A549 (cell line): ENCODE measurements at regions not wholly inside any gene's neighbourhood (a gene's known extent, or its start where the extent isn't known, plus 50 kb on each side); places are given as distances from the start of the nearest gene placed in this dataset.
"Not testable (repeated sequence)": the region's sequence is repeated elsewhere in the genome, so short reads cannot be mapped to it uniquely, and the experiment has no call there.

Experiments
- ATAC-seq, 2 experiments: fragments of 200-7000 bp in 1 of 2; fragments of >200 bp in 1 of 2; cut with Nextera tagmentation in 1 of 2; cut with Tn5 transposase in 1 of 2; 3 replicates each; pipeline versions ENCODE4 v1.8.0 to v1.9.1; 2018 to 2020; ENCODE audit warnings: mild to moderate bottlenecking in 1 of 2, moderate library complexity in 1 of 2
- CTCF ChIA-PET: fragments of 300-600 bp; sonication (Branson Sonifier 250); formaldehyde crosslinking; extraction: SDS; loops from one replicate; lab custom pipeline; 2021; ENCODE audit warnings: antibody characterized with exemption, inconsistent platforms; lab: Yijun Ruan, JAX
- POLR2A ChIA-PET: fragments of 350-600 bp; formaldehyde crosslinking; extraction: SDS; loops from one replicate; lab custom pipeline; 2021; ENCODE audit warnings: antibody characterized with exemption, inconsistent platforms; lab: Yijun Ruan, JAX
- DNase-seq, 2 experiments: peaks; one replicate each; pipeline versions ENCODE4 v3.0.0 to v3.0.0-alpha.2; 2011 to 2016; ENCODE audit warnings: low read depth in 1 of 2, low spot score in 1 of 2
- FAIRE-seq: peaks from 2 replicates; lab custom pipeline; 2011; peaks lifted over from hg19 to GRCh38; lab: Jason Lieb, UNC
- H3K27ac ChIP-seq, 2 experiments: fragments of >200 bp; sonication (Bioruptor Twin); formaldehyde crosslinking; 3 replicates each; pipeline ENCODE4 v1.5.1; 2016 to 2017
- H3K4me1 ChIP-seq: fragments of >200 bp; sonication (Bioruptor Twin); formaldehyde crosslinking; 3 replicates; pipeline ENCODE4 v1.6.1; 2016
- H3K4me2 ChIP-seq: fragments of >200 bp; sonication (Bioruptor Twin); formaldehyde crosslinking; 3 replicates; pipeline ENCODE4 v1.6.1; 2016
- H3K4me3 ChIP-seq: fragments of >200 bp; sonication (Bioruptor Twin); formaldehyde crosslinking; 3 replicates; pipeline ENCODE4 v1.5.1; 2016
- H3K9me3 ChIP-seq: fragments of >200 bp; sonication (Bioruptor Twin); formaldehyde crosslinking; 3 replicates; pipeline ENCODE4 v1.6.1; 2016
- ATOH8 ChIP-seq: fragments of 250-450 bp; sonication (Bioruptor Pico); IDR thresholded peaks from 2 replicates; pipeline ENCODE4 v1.5.0; 2020; ENCODE audit warnings: low read depth, mild to moderate bottlenecking, moderate library complexity
- BHLHE40 ChIP-seq: IDR thresholded peaks from 2 replicates; pipeline ENCODE4 v1.6.1; 2012; ENCODE audit warnings: low read depth, low read length, inconsistent platforms
- CBX8 ChIP-seq: fragments of 200-600 bp; sonication (generic); IDR thresholded peaks from 2 replicates; pipeline ENCODE4 v1.6.1; 2016
- EHMT2 ChIP-seq: fragments of 200-600 bp; sonication (generic); IDR thresholded peaks from 2 replicates; pipeline ENCODE4 v1.6.1; 2016; ENCODE audit warnings: antibody characterized with exemption, low read depth, mild to moderate bottlenecking, moderate library complexity
- EP300 ChIP-seq, 2 experiments: fragments of >200 bp; sonication (Bioruptor Twin); formaldehyde crosslinking; IDR thresholded peaks; 2 replicates in 1 of 2; 3 replicates in 1 of 2; pipeline ENCODE4 v1.6.1; 2016 to 2017
- ESRRA ChIP-seq: fragments of 150-350 bp; IDR thresholded peaks from 2 replicates; pipeline ENCODE4 v1.6.1; 2014; ENCODE audit warnings: mild to moderate bottlenecking, low read length, borderline replicate concordance
- FOSL2 ChIP-seq, 2 experiments: fragments of 450-650 bp in 1 of 2; fragments of >200 bp in 1 of 2; sonication (Bioruptor Twin) in 1 of 2; formaldehyde crosslinking; IDR thresholded peaks; 2 replicates each; pipeline versions ENCODE4 v1.5.0 to v1.6.1; 2016 to 2020; ENCODE audit warnings: mild to moderate bottlenecking in 1 of 2, moderate library complexity in 1 of 2
- HDAC2 ChIP-seq: fragments of 200-600 bp; sonication (generic); IDR thresholded peaks from 2 replicates; pipeline ENCODE4 v1.6.1; 2016
- MAFK ChIP-seq: fragments of 450-650 bp; IDR thresholded peaks from 2 replicates; pipeline ENCODE4 v1.6.1; 2014; ENCODE audit not compliant: partially characterized antibody
- NR3C1 ChIP-seq: fragments of >200 bp; sonication (Bioruptor Twin); formaldehyde crosslinking; IDR thresholded peaks from 3 replicates; pipeline ENCODE4 v1.6.1; 2017
- POLR2A ChIP-seq: IDR thresholded peaks from 2 replicates; pipeline ENCODE4 v1.6.1; 2012; ENCODE audit warnings: mild to moderate bottlenecking, low read length
- RAD21 ChIP-seq, 2 experiments: fragments of >200 bp in 1 of 2; sonication (Bioruptor Twin) in 1 of 2; formaldehyde crosslinking in 1 of 2; IDR thresholded peaks in 1 of 2; conservative IDR thresholded peaks in 1 of 2; 2 replicates in 1 of 2; 3 replicates in 1 of 2; pipeline ENCODE4 v1.6.1; 2012 to 2018; ENCODE audit warnings: inconsistent platforms in 1 of 2
- RARB ChIP-seq: fragments of 250-450 bp; sonication (Bioruptor Pico); IDR thresholded peaks from 2 replicates; pipeline ENCODE4 v1.8.0; 2021; ENCODE audit warnings: mild to moderate bottlenecking, moderate library complexity
- SREBF2 ChIP-seq: fragments of 450-650 bp; IDR thresholded peaks from 2 replicates; pipeline ENCODE4 v1.6.1; 2014; ENCODE audit warnings: mild to moderate bottlenecking, moderate library complexity
- TFCP2L1 ChIP-seq: fragments of 250-450 bp; sonication (Bioruptor Pico); IDR thresholded peaks from 2 replicates; pipeline ENCODE4 v1.5.0; 2021; ENCODE audit warnings: mild to moderate bottlenecking
- USF2 ChIP-seq: fragments of 450-650 bp; IDR thresholded peaks from 2 replicates; pipeline ENCODE4 v1.6.1; 2014; ENCODE audit warnings: antibody characterized with exemption
- ZC3H11A ChIP-seq: fragments of 450-650 bp; IDR thresholded peaks from 2 replicates; pipeline ENCODE4 v1.6.1; 2014; ENCODE audit warnings: antibody characterized with exemption, mild to moderate bottlenecking
- ZFP36 ChIP-seq: fragments of 450-650 bp; IDR thresholded peaks from 2 replicates; pipeline ENCODE4 v1.6.1; 2014; ENCODE audit warnings: borderline replicate concordance; ENCODE audit not compliant: partially characterized antibody
- WGBS: methylation state at CpG from one replicate; pipeline ENCODE4 v1.1.6; 2017; ENCODE audit errors: missing lambda C conversion rate; 5-methylcytosine and 5-hydroxymethylcytosine counted together
- TF ChIP-seq, protein P1 (sequence below): fragments of 200-600 bp; sonication (generic); IDR thresholded peaks from 2 replicates; pipeline ENCODE4 v1.6.1; 2016; ENCODE audit warnings: antibody characterized with exemption, mild to moderate bottlenecking, moderate library complexity
- TF ChIP-seq, protein P2 (sequence below): IDR thresholded peaks from 2 replicates; pipeline ENCODE4 v1.6.1; 2012
- TF ChIP-seq, protein P3 (sequence below): IDR thresholded peaks from 2 replicates; pipeline ENCODE4 v1.6.1; 2012
- TF ChIP-seq, protein P4 (sequence below): fragments of 250-450 bp; sonication (Bioruptor Pico); IDR thresholded peaks from 2 replicates; pipeline ENCODE4 v1.5.0; 2021; ENCODE audit warnings: mild to moderate bottlenecking, moderate library complexity, borderline replicate concordance

DNA sequence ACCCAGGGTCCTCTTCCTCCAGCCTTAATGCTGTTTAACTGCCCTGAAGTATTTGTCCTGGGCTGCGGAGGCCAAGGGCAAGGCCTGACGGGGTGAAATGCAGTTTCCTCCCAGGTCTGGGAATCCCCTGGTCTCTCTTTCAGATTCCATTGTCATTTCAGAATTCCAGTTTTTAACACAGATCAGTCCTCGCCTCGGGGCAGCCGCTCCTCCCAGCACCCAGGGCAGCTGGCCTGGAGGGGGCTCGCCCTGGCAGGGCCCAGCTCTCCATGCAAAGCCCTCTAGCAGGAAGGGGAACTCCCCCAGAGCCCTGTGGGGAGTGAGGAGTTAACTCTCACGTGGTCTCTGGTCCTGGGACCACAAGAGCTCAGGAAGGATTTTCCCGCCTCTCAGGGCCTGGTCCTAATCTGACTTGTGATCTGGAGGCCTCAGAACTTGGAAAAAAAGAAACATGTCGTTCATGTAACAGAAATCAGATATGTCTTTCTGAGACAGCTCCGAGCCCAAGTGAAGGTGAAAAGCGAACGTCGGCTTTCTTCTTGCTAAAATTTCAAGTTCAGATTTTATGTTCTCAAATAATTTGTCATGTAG lies 265.6 kb upstream of the SFSWAP start:
- no peak overlapping the region for H3K4me3 ChIP-seq
- H3K4me2 ChIP-seq, result no peak overlapping the region
- TF ChIP-seq ESRRA, result no peak
- TF ChIP-seq SREBF2, result no peak
- no peak for TF ChIP-seq RARB (CRISPR knock-in tag)
- TF ChIP-seq TFCP2L1 (CRISPR knock-in tag), result no peak
- no peak for TF ChIP-seq CBX8
- no peak for TF ChIP-seq POLR2A
- TF ChIP-seq NR3C1, result no peak
- no peak for TF ChIP-seq EHMT2
- TF ChIP-seq, protein P1, sequence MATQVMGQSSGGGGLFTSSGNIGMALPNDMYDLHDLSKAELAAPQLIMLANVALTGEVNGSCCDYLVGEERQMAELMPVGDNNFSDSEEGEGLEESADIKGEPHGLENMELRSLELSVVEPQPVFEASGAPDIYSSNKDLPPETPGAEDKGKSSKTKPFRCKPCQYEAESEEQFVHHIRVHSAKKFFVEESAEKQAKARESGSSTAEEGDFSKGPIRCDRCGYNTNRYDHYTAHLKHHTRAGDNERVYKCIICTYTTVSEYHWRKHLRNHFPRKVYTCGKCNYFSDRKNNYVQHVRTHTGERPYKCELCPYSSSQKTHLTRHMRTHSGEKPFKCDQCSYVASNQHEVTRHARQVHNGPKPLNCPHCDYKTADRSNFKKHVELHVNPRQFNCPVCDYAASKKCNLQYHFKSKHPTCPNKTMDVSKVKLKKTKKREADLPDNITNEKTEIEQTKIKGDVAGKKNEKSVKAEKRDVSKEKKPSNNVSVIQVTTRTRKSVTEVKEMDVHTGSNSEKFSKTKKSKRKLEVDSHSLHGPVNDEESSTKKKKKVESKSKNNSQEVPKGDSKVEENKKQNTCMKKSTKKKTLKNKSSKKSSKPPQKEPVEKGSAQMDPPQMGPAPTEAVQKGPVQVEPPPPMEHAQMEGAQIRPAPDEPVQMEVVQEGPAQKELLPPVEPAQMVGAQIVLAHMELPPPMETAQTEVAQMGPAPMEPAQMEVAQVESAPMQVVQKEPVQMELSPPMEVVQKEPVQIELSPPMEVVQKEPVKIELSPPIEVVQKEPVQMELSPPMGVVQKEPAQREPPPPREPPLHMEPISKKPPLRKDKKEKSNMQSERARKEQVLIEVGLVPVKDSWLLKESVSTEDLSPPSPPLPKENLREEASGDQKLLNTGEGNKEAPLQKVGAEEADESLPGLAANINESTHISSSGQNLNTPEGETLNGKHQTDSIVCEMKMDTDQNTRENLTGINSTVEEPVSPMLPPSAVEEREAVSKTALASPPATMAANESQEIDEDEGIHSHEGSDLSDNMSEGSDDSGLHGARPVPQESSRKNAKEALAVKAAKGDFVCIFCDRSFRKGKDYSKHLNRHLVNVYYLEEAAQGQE, result no peak
- no peak for TF ChIP-seq MAFK
- TF ChIP-seq FOSL2 (IDR thresholded peaks at IDR 0.05), result no peak
- TF ChIP-seq FOSL2 (CRISPR knock-in tag; IDR thresholded peaks at IDR 0.05), result no peak
- no peak for TF ChIP-seq EP300 (IDR thresholded peaks at IDR 0.05)
- no peak for TF ChIP-seq RAD21 (conservative IDR thresholded peaks at IDR 0.05 in 1 of 2, IDR thresholded peaks at IDR 0.05 in 1 of 2)
- TF ChIP-seq, protein P2, sequence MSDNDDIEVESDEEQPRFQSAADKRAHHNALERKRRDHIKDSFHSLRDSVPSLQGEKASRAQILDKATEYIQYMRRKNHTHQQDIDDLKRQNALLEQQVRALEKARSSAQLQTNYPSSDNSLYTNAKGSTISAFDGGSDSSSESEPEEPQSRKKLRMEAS, result no peak
- no peak for TF ChIP-seq BHLHE40
- TF ChIP-seq, protein P3, sequence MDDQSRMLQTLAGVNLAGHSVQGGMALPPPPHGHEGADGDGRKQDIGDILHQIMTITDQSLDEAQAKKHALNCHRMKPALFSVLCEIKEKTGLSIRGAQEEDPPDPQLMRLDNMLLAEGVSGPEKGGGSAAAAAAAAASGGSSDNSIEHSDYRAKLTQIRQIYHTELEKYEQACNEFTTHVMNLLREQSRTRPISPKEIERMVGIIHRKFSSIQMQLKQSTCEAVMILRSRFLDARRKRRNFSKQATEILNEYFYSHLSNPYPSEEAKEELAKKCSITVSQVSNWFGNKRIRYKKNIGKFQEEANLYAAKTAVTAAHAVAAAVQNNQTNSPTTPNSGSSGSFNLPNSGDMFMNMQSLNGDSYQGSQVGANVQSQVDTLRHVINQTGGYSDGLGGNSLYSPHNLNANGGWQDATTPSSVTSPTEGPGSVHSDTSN, result no peak
- TF ChIP-seq, protein P4, sequence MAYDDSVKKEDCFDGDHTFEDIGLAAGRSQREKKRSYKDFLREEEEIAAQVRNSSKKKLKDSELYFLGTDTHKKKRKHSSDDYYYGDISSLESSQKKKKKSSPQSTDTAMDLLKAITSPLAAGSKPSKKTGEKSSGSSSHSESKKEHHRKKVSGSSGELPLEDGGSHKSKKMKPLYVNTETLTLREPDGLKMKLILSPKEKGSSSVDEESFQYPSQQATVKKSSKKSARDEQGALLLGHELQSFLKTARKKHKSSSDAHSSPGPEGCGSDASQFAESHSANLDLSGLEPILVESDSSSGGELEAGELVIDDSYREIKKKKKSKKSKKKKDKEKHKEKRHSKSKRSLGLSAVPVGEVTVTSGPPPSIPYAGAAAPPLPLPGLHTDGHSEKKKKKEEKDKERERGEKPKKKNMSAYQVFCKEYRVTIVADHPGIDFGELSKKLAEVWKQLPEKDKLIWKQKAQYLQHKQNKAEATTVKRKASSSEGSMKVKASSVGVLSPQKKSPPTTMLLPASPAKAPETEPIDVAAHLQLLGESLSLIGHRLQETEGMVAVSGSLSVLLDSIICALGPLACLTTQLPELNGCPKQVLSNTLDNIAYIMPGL, result no peak
- TF ChIP-seq ZC3H11A, result no peak
- no peak for TF ChIP-seq ZFP36
- TF ChIP-seq HDAC2, result no peak
- DNase-seq (no peak), ATAC-seq (no peak), FAIRE-seq (no peak)
- ChIA-PET CTCF (interaction anchor here (2.6 kb wide), 1 partner anchor 10 kb away, joined by 8 read pairs; no protein-coding TSS in a partner anchor), POLR2A (no interaction called here)
- no peaks in the 10 kb centered on the region for H3K4me1 ChIP-seq
- WGBS, result 70% methylated on average over 13 of the region's 13 CpGs
- H3K9me3 ChIP-seq, result peaks cover 9% of the 10 kb centered on the region; the same call in 1 of the 3 replicates
- no peak overlapping the region for H3K27ac ChIP-seq

GRCh38 chr12:131445795-131446194 lies 265.1 kb upstream of the SFSWAP start:
- FAIRE-seq (no peak), ATAC-seq (no peak), DNase-seq (no peak)
- H3K27ac ChIP-seq, result no peak overlapping the region
- WGBS, result 76% methylated on average over 8 of the region's 12 CpGs
- peaks cover 12% of the 10 kb centered on the region; the same call in 1 of the 3 replicates for H3K9me3 ChIP-seq
- TF ChIP-seq ZC3H11A (no peak), USF2 (no peak), HDAC2 (no peak), EHMT2 (no peak), ATOH8 (CRISPR knock-in tag) (no peak), RAD21 (conservative IDR thresholded peaks at IDR 0.05 in 1 of 2, IDR thresholded peaks at IDR 0.05 in 1 of 2) (no peak), POLR2A (no peak)
- TF ChIP-seq, protein P1, result no peak
- H3K4me3 ChIP-seq, result no peak overlapping the region
- no peaks in the 10 kb centered on the region for H3K4me1 ChIP-seq
- H3K4me2 ChIP-seq, result no peak overlapping the region
- CTCF ChIA-PET, result no interaction called here
- POLR2A ChIA-PET, result no interaction called here

- ATAC-seq, H3K4me1 ChIP-seq, H3K4me2 ChIP-seq, POLR2A ChIA-PET, DNase-seq, CTCF ChIA-PET, H3K4me3 ChIP-seq, H3K27ac ChIP-seq, FAIRE-seq: not testable (repeated sequence)
- 78% methylated on average over 9 of the region's 14 CpGs for WGBS
- H3K9me3 ChIP-seq, result peaks cover 19% of the 10 kb centered on the region; the same call in 1 of the 3 replicates
Observed at GRCh38 chr12:131447636-131448035, 263.3 kb upstream of the SFSWAP start.
